Mesendoderm (in vitro differentiated cells): ENCODE measurements at regions not wholly inside any gene's neighbourhood (a gene's known extent, or its start where the extent isn't known, plus 50 kb on each side); places are given as distances from the start of the nearest gene placed in this dataset.

ENCODE experiments used
- DNase-seq: peaks from one replicate; pipeline ENCODE4 v3.0.0; 2013
- H2AK5ac ChIP-seq: 2 replicates; pipeline ENCODE4 v1.6.1; 2013; ENCODE audit warnings: low read length, inconsistent platforms
- H2BK120ac ChIP-seq: 2 replicates; pipeline ENCODE4 v1.6.1; 2013; ENCODE audit warnings: low read depth, mild to moderate bottlenecking, low read length, moderate library complexity, mixed read lengths
- H2BK15ac ChIP-seq: replicated peaks from 2 replicates; pipeline ENCODE4 v1.6.1; 2013; ENCODE audit warnings: low read depth, mild to moderate bottlenecking, moderate library complexity
- H2BK5ac ChIP-seq: 2 replicates; pipeline ENCODE4 v1.6.1; 2013; ENCODE audit warnings: low read length, inconsistent platforms
- H3K18ac ChIP-seq: 2 replicates; pipeline ENCODE4 v1.6.1; 2013; ENCODE audit warnings: mild to moderate bottlenecking, low read length, mixed read lengths
- H3K23ac ChIP-seq: one replicate; pipeline ENCODE4 v1.6.1; 2013; ENCODE audit warnings: low read length
- H3K27ac ChIP-seq: 2 replicates; pipeline ENCODE4 v1.5.1; 2013; ENCODE audit warnings: low read depth, mild to moderate bottlenecking, inconsistent platforms, low read length, moderate library complexity
- H3K27me3 ChIP-seq: 2 replicates; pipeline ENCODE4 v1.6.1; 2013; ENCODE audit warnings: low read length, control low read depth, mild to moderate bottlenecking, inconsistent platforms; ENCODE audit not compliant: insufficient read depth, poor library complexity
- H3K36me3 ChIP-seq: 2 replicates; pipeline ENCODE4 v1.6.1; 2013; ENCODE audit warnings: low read length, inconsistent platforms; ENCODE audit not compliant: control insufficient read depth, insufficient read depth
- H3K4ac ChIP-seq: one replicate; pipeline ENCODE4 v1.6.1; 2013; ENCODE audit warnings: low read depth, mild to moderate bottlenecking, low read length, moderate library complexity
- H3K4me1 ChIP-seq: 2 replicates; pipeline ENCODE4 v1.6.1; 2013; ENCODE audit warnings: low read depth, low read length, inconsistent platforms; ENCODE audit not compliant: control insufficient read depth
- H3K4me2 ChIP-seq: 2 replicates; pipeline ENCODE4 v1.6.1; 2013; ENCODE audit warnings: low read length
- H3K4me3 ChIP-seq: 2 replicates; pipeline ENCODE4 v1.5.1; 2013; ENCODE audit warnings: mild to moderate bottlenecking, low read length
- H3K56ac ChIP-seq: one replicate; pipeline ENCODE4 v1.6.1; 2013; ENCODE audit warnings: low read length
- H3K79me1 ChIP-seq: 2 replicates; pipeline ENCODE4 v1.6.1; 2013; ENCODE audit warnings: low read length, inconsistent platforms
- H3K79me2 ChIP-seq: 2 replicates; pipeline ENCODE4 v1.6.1; 2013; ENCODE audit warnings: mild to moderate bottlenecking, low read length; ENCODE audit not compliant: control insufficient read depth, insufficient read depth
- H3K9ac ChIP-seq: 2 replicates; pipeline ENCODE4 v1.6.1; 2013; ENCODE audit warnings: low read length, inconsistent platforms
- H4K5ac ChIP-seq: one replicate; pipeline ENCODE4 v1.6.1; 2013; ENCODE audit warnings: low read length
- H4K8ac ChIP-seq: one replicate; pipeline ENCODE4 v1.6.1; 2013; ENCODE audit warnings: low read depth, mild to moderate bottlenecking, control low read depth, low read length, moderate library complexity
- WGBS: extraction: QIAGEN DNeasy Blood & Tissue Kit; methylation state at CpG from one replicate; pipeline ENCODE4 v1.1.7; 2013; ENCODE audit warnings: low lambda C conversion rate, missing lambda C conversion rate; ENCODE audit not compliant: insufficient coverage; ENCODE audit errors: extremely low coverage; 5-methylcytosine and 5-hydroxymethylcytosine counted together

GRCh38 chr7:54394834-54395233 lies 147.3 kb upstream of the VSTM2A start:
- no peaks in the 10 kb centered on the region for H3K4me1 ChIP-seq
- no peak overlapping the region for H3K4me2 ChIP-seq
- H3K27ac ChIP-seq, result no peak overlapping the region
- no peaks in the 10 kb centered on the region for H3K36me3 ChIP-seq
- no peaks in the 10 kb centered on the region for H3K79me2 ChIP-seq
- no peak overlapping the region for H3K9ac ChIP-seq
- DNase-seq, result peak; percentile 8
- WGBS, result no CpG with 5 or more reads among the region's 4 CpGs
- no peak overlapping the region for H2BK5ac ChIP-seq
- H2BK120ac ChIP-seq, result no peak overlapping the region
- H3K27me3 ChIP-seq, result no peaks in the 10 kb centered on the region
- no peak overlapping the region for H3K23ac ChIP-seq
- no peak overlapping the region for H3K56ac ChIP-seq
- H4K8ac ChIP-seq, result no peak overlapping the region
- no peak overlapping the region for H2BK15ac ChIP-seq
- no peak overlapping the region for H2AK5ac ChIP-seq
- no peaks in the 10 kb centered on the region for H3K79me1 ChIP-seq
- no peak overlapping the region for H3K4ac ChIP-seq
- H4K5ac ChIP-seq, result no peak overlapping the region
- no peak overlapping the region for H3K4me3 ChIP-seq
- H3K18ac ChIP-seq, result no peak overlapping the region

GRCh38 chr7:54397836-54398612 lies 144.2 kb upstream of the VSTM2A start:
- H2BK15ac ChIP-seq, result no peak overlapping the region
- no peak overlapping the region for H2BK120ac ChIP-seq
- H3K18ac ChIP-seq, result no peak overlapping the region
- H4K5ac ChIP-seq, result no peak overlapping the region
- no peak overlapping the region for H3K27ac ChIP-seq
- H3K27me3 ChIP-seq, result no peaks in the 10 kb centered on the region
- H3K56ac ChIP-seq, result no peak overlapping the region
- no peaks in the 10 kb centered on the region for H3K79me2 ChIP-seq
- H3K4me1 ChIP-seq, result no peaks in the 10 kb centered on the region
- H3K23ac ChIP-seq, result no peak overlapping the region
- no peak overlapping the region for H3K4ac ChIP-seq
- no peak overlapping the region for H2AK5ac ChIP-seq
- H3K36me3 ChIP-seq, result no peaks in the 10 kb centered on the region
- peak; percentile 26 for DNase-seq
- H4K8ac ChIP-seq, result no peak overlapping the region
- H3K4me3 ChIP-seq, result no peak overlapping the region
- H2BK5ac ChIP-seq, result no peak overlapping the region
- no CpG with 5 or more reads among the region's 6 CpGs for WGBS
- H3K4me2 ChIP-seq, result no peak overlapping the region
- H3K9ac ChIP-seq, result no peak overlapping the region
- no peaks in the 10 kb centered on the region for H3K79me1 ChIP-seq

- Histone ChIP-seq H3K79me1 (no peaks in the 10 kb centered on the region), H3K36me3 (no peaks in the 10 kb centered on the region), H4K8ac (no peak overlapping the region), H2BK5ac (no peak overlapping the region), H3K27ac (no peak overlapping the region), H3K18ac (no peak overlapping the region), H3K56ac (no peak overlapping the region), H2AK5ac (no peak overlapping the region), H3K4ac (no peak overlapping the region), H3K4me1 (no peaks in the 10 kb centered on the region), H2BK120ac (no peak overlapping the region), H3K27me3 (no peaks in the 10 kb centered on the region), H3K23ac (no peak overlapping the region), H4K5ac (no peak overlapping the region), H3K4me3 (no peak overlapping the region), H3K79me2 (no peaks in the 10 kb centered on the region), H3K9ac (no peak overlapping the region), H3K4me2 (no peak overlapping the region), H2BK15ac (no peak overlapping the region)
- no CpG with 5 or more reads among the region's 5 CpGs for WGBS
- no peak for DNase-seq
Observed at GRCh38 chr7:54398863-54399262, 143.3 kb upstream of the VSTM2A start.

- no peak for DNase-seq
- no peak overlapping the region for H3K27ac ChIP-seq
- H4K5ac ChIP-seq, result no peak overlapping the region
- no peak overlapping the region for H2BK120ac ChIP-seq
- H3K79me2 ChIP-seq, result no peaks in the 10 kb centered on the region
- H2BK5ac ChIP-seq, result no peak overlapping the region
- no peak overlapping the region for H3K56ac ChIP-seq
- H2AK5ac ChIP-seq, result no peak overlapping the region
- no peaks in the 10 kb centered on the region for H3K27me3 ChIP-seq
- H3K4me1 ChIP-seq, result no peaks in the 10 kb centered on the region
- no peaks in the 10 kb centered on the region for H3K79me1 ChIP-seq
- H3K36me3 ChIP-seq, result no peaks in the 10 kb centered on the region
- H3K9ac ChIP-seq, result no peak overlapping the region
- no peak overlapping the region for H4K8ac ChIP-seq
- H3K4me3 ChIP-seq, result no peak overlapping the region
- H3K23ac ChIP-seq, result no peak overlapping the region
- H3K4me2 ChIP-seq, result no peak overlapping the region
- H3K4ac ChIP-seq, result no peak overlapping the region
- H2BK15ac ChIP-seq, result no peak overlapping the region
- WGBS, result no CpG with 5 or more reads among the region's 3 CpGs
- H3K18ac ChIP-seq, result no peak overlapping the region
Observed at GRCh38 chr7:54409917-54410316, 132.3 kb upstream of the VSTM2A start.

- no peak overlapping the region for H4K8ac ChIP-seq
- WGBS, result no CpG with 5 or more reads among the region's 3 CpGs
- H3K4me3 ChIP-seq, result no peak overlapping the region
- H2BK15ac ChIP-seq, result no peak overlapping the region
- no peak overlapping the region for H3K27ac ChIP-seq
- no peak overlapping the region for H4K5ac ChIP-seq
- no peak overlapping the region for H3K4me2 ChIP-seq
- H2AK5ac ChIP-seq, result no peak overlapping the region
- no peaks in the 10 kb centered on the region for H3K79me2 ChIP-seq
- H3K79me1 ChIP-seq, result no peaks in the 10 kb centered on the region
- no peak overlapping the region for H3K56ac ChIP-seq
- H3K18ac ChIP-seq, result no peak overlapping the region
- no peaks in the 10 kb centered on the region for H3K27me3 ChIP-seq
- H3K4me1 ChIP-seq, result no peaks in the 10 kb centered on the region
- no peak for DNase-seq
- H3K23ac ChIP-seq, result no peak overlapping the region
- H3K36me3 ChIP-seq, result no peaks in the 10 kb centered on the region
- H2BK5ac ChIP-seq, result no peak overlapping the region
- H3K9ac ChIP-seq, result no peak overlapping the region
- H3K4ac ChIP-seq, result no peak overlapping the region
- no peak overlapping the region for H2BK120ac ChIP-seq
Observed at GRCh38 chr7:54416678-54417077, 125.5 kb upstream of the VSTM2A start.

- H2BK120ac ChIP-seq, result no peak overlapping the region
- no peaks in the 10 kb centered on the region for H3K79me1 ChIP-seq
- H4K8ac ChIP-seq, result no peak overlapping the region
- no peak overlapping the region for H3K56ac ChIP-seq
- no peaks in the 10 kb centered on the region for H3K4me1 ChIP-seq
- no peak overlapping the region for H3K23ac ChIP-seq
- no peak overlapping the region for H2BK15ac ChIP-seq
- H3K27me3 ChIP-seq, result no peaks in the 10 kb centered on the region
- H3K9ac ChIP-seq, result no peak overlapping the region
- no peak for DNase-seq
- no peak overlapping the region for H4K5ac ChIP-seq
- no peak overlapping the region for H3K27ac ChIP-seq
- no peaks in the 10 kb centered on the region for H3K79me2 ChIP-seq
- no peak overlapping the region for H3K4me3 ChIP-seq
- no peak overlapping the region for H3K18ac ChIP-seq
- H3K36me3 ChIP-seq, result no peaks in the 10 kb centered on the region
- H2AK5ac ChIP-seq, result no peak overlapping the region
- no peak overlapping the region for H3K4ac ChIP-seq
- no peak overlapping the region for H2BK5ac ChIP-seq
- no CpG with 5 or more reads among the region's 15 CpGs for WGBS
- H3K4me2 ChIP-seq, result no peak overlapping the region
Observed at GRCh38 chr7:54419209-54419608, 123.0 kb upstream of the VSTM2A start.
